GM23338 (cell line): ENCODE measurements at regions not wholly inside any gene's neighbourhood (a gene's known extent, or its start where the extent isn't known, plus 50 kb on each side); places are given as distances from the start of the nearest gene placed in this dataset.

Experiments
- ATAC-seq: fragments of 200-7000 bp; cut with Tn5 transposase; 3 replicates; pipeline ENCODE4 v1.9.1; 2020
- DNase-seq: peaks from one replicate; pipeline ENCODE4 v3.0.0-alpha.2; 2015; ENCODE audit warnings: low spot score
- H2AFZ ChIP-seq: fragments of 200-600 bp; sonication (generic); 2 replicates; pipeline ENCODE4 v1.8.0; 2016; ENCODE audit warnings: antibody characterized with exemption, mild to moderate bottlenecking, moderate library complexity
- H3F3A ChIP-seq: fragments of 200-600 bp; sonication (generic); replicated peaks from 2 replicates; pipeline ENCODE4 v1.8.0; 2017; ENCODE audit warnings: antibody characterized with exemption, mixed run types, low read depth
- H3K27ac ChIP-seq: fragments of 200-600 bp; sonication (generic); 2 replicates; pipeline ENCODE4 v1.6.1; 2016; ENCODE audit warnings: low read depth
- H3K27me3 ChIP-seq: fragments of 200-600 bp; sonication (generic); 2 replicates; pipeline ENCODE4 v1.8.0; 2016; ENCODE audit warnings: mild to moderate bottlenecking, mixed run types, moderate library complexity; ENCODE audit not compliant: insufficient read depth
- H3K36me3 ChIP-seq: fragments of 200-600 bp; sonication (generic); 2 replicates; pipeline ENCODE4 v1.8.0; 2016; ENCODE audit warnings: mild to moderate bottlenecking; ENCODE audit not compliant: insufficient read depth
- H3K4me1 ChIP-seq: fragments of 200-600 bp; sonication (generic); 2 replicates; pipeline ENCODE4 v1.8.0; 2016; ENCODE audit warnings: mild to moderate bottlenecking, moderate library complexity; ENCODE audit not compliant: insufficient read depth
- H3K4me2 ChIP-seq: fragments of 200-600 bp; sonication (generic); 2 replicates; pipeline ENCODE4 v1.7.1; 2017; ENCODE audit warnings: mixed run types
- H3K4me3 ChIP-seq: fragments of 200-600 bp; sonication (generic); 2 replicates; pipeline ENCODE4 v1.6.1; 2016; ENCODE audit warnings: mixed run types
- H3K79me2 ChIP-seq: fragments of 200-600 bp; sonication (generic); replicated peaks from 2 replicates; pipeline ENCODE4 v1.8.0; 2017; ENCODE audit warnings: mild to moderate bottlenecking; ENCODE audit not compliant: insufficient read depth
- H3K9me2 ChIP-seq: fragments of 200-600 bp; sonication (generic); 2 replicates; pipeline ENCODE4 v1.8.0; 2017; ENCODE audit not compliant: insufficient read depth
- H4K20me1 ChIP-seq: fragments of 200-600 bp; sonication (generic); replicated peaks from 2 replicates; pipeline ENCODE4 v1.8.0; 2017; ENCODE audit warnings: mild to moderate bottlenecking; ENCODE audit not compliant: insufficient read depth
- H3K27ac Mint-ChIP-seq: 2 replicates; pipeline ENCODE4 v1.8.0; 2020; ENCODE audit warnings: inconsistent platforms, mild to moderate bottlenecking, moderate library complexity, mixed read lengths
- H3K27me3 Mint-ChIP-seq: 3 replicates; pipeline ENCODE4 v1.8.0; 2022; ENCODE audit warnings: low read depth, mild to moderate bottlenecking, moderate library complexity, mixed read lengths, inconsistent platforms; ENCODE audit not compliant: insufficient read depth, poor library complexity
- H3K36me3 Mint-ChIP-seq: 3 replicates; pipeline ENCODE4 v1.8.0; 2021; ENCODE audit warnings: low read depth, mild to moderate bottlenecking, inconsistent platforms, moderate library complexity, mixed read lengths
- H3K4me1 Mint-ChIP-seq: 3 replicates; pipeline ENCODE4 v1.8.0; 2020; ENCODE audit warnings: mild to moderate bottlenecking, inconsistent platforms, mixed read lengths
- H3K4me3 Mint-ChIP-seq: 3 replicates; pipeline ENCODE4 v1.8.0; 2021; ENCODE audit warnings: moderate library complexity, mild to moderate bottlenecking, inconsistent platforms, mixed read lengths
- H3K9me3 Mint-ChIP-seq: 3 replicates; pipeline ENCODE4 v1.8.0; 2020; ENCODE audit warnings: moderate library complexity, mild to moderate bottlenecking, inconsistent platforms, mixed read lengths
- CREB1 ChIP-seq: fragments of 250-450 bp; sonication (Bioruptor Pico); IDR thresholded peaks from 2 replicates; pipeline ENCODE4 v1.5.0; 2020; ENCODE audit warnings: low read depth, mild to moderate bottlenecking, moderate library complexity
- CTCF ChIP-seq, 2 experiments: fragments of 200-600 bp in 1 of 2; sonication (generic) in 1 of 2; conservative IDR thresholded peaks; 2 replicates each; pipeline versions ENCODE4 v1.5.1 to v1.6.1; 2016 to 2017; ENCODE audit warnings: antibody characterized with exemption in 2 of 2, low read depth in 2 of 2, mild to moderate bottlenecking in 2 of 2, moderate library complexity in 1 of 2
- ETS1 ChIP-seq: IDR thresholded peaks from 2 replicates; pipeline ENCODE4 v1.6.1; 2016; ENCODE audit warnings: antibody characterized with exemption
- EZH2 ChIP-seq: fragments of 200-600 bp; sonication (generic); IDR thresholded peaks from one replicate; pipeline ENCODE4 v1.8.0; 2017; ENCODE audit warnings: antibody characterized with exemption, mild to moderate bottlenecking, low read depth; ENCODE audit not compliant: unreplicated experiment
- EZH2phosphoT487 ChIP-seq: fragments of 200-600 bp; sonication (generic); IDR thresholded peaks from one replicate; pipeline ENCODE4 v1.8.1; 2018; ENCODE audit warnings: antibody characterized with exemption; ENCODE audit not compliant: unreplicated experiment
- JUNB ChIP-seq: IDR thresholded peaks from one replicate; pipeline ENCODE4 v1.6.1; 2016; ENCODE audit warnings: antibody characterized with exemption; ENCODE audit not compliant: unreplicated experiment
- NANOG ChIP-seq: IDR thresholded peaks from 2 replicates; pipeline ENCODE4 v1.6.1; 2016; ENCODE audit warnings: antibody characterized with exemption, borderline replicate concordance
- POLR2AphosphoS5 ChIP-seq: IDR thresholded peaks from 2 replicates; pipeline ENCODE4 v1.6.1; 2016; ENCODE audit warnings: antibody characterized with exemption, low read depth
- STAT1 ChIP-seq: IDR thresholded peaks from one replicate; pipeline ENCODE4 v1.6.1; 2016; ENCODE audit warnings: antibody characterized with exemption; ENCODE audit not compliant: unreplicated experiment
- ZNF114 ChIP-seq: fragments of 250-450 bp; sonication (Bioruptor Pico); IDR thresholded peaks from 2 replicates; pipeline ENCODE4 v1.5.0; 2020; ENCODE audit warnings: mild to moderate bottlenecking, moderate library complexity
- ZNF331 ChIP-seq: fragments of 250-450 bp; sonication (Bioruptor Pico); IDR thresholded peaks from 2 replicates; pipeline ENCODE4 v1.5.0; 2020; ENCODE audit warnings: low read depth, mild to moderate bottlenecking, moderate library complexity
- ZNF462 ChIP-seq: fragments of 250-450 bp; sonication (Bioruptor Pico); IDR thresholded peaks from 2 replicates; pipeline ENCODE4 v1.5.0; 2020; ENCODE audit warnings: mild to moderate bottlenecking, moderate library complexity
- TF ChIP-seq, protein P1 (sequence below): IDR thresholded peaks from one replicate; pipeline ENCODE4 v1.6.1; 2018; ENCODE audit warnings: antibody characterized with exemption; ENCODE audit not compliant: unreplicated experiment

DNA sequence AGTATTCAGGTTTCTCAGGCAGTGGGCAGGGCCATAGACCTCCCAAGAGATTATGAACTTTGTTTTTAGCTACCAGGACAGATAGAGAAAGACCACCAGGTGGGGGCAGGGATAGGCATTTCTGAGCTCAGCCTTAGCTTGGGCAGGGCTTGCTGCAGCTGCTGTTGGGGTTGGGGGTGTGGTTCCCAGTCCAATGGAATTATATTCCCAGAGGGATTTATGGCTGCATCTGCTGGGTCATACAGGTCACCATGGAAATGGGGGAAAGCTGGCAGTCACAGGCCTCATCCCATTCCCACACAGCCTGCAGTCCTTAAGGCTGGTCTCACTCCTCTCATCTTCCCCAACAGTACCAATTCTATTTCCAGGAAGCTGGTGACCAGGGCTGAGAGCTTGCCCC lies 144.6 kb upstream of the ZPLD1 start:
- H3K4me3 Mint-ChIP-seq = no peak overlapping the region

More for the DNA sequence above, 144.6 kb upstream of the ZPLD1 start:
- no peak overlapping the region for H3K27ac Mint-ChIP-seq
- peaks cover 20% of the 10 kb centered on the region for H3K9me3 Mint-ChIP-seq
- H4K20me1 ChIP-seq = no peaks in the 10 kb centered on the region
- peaks cover 21% of the 10 kb centered on the region for H3K36me3 Mint-ChIP-seq
- H2AFZ ChIP-seq = no peak overlapping the region
- TF ChIP-seq, protein P1, sequence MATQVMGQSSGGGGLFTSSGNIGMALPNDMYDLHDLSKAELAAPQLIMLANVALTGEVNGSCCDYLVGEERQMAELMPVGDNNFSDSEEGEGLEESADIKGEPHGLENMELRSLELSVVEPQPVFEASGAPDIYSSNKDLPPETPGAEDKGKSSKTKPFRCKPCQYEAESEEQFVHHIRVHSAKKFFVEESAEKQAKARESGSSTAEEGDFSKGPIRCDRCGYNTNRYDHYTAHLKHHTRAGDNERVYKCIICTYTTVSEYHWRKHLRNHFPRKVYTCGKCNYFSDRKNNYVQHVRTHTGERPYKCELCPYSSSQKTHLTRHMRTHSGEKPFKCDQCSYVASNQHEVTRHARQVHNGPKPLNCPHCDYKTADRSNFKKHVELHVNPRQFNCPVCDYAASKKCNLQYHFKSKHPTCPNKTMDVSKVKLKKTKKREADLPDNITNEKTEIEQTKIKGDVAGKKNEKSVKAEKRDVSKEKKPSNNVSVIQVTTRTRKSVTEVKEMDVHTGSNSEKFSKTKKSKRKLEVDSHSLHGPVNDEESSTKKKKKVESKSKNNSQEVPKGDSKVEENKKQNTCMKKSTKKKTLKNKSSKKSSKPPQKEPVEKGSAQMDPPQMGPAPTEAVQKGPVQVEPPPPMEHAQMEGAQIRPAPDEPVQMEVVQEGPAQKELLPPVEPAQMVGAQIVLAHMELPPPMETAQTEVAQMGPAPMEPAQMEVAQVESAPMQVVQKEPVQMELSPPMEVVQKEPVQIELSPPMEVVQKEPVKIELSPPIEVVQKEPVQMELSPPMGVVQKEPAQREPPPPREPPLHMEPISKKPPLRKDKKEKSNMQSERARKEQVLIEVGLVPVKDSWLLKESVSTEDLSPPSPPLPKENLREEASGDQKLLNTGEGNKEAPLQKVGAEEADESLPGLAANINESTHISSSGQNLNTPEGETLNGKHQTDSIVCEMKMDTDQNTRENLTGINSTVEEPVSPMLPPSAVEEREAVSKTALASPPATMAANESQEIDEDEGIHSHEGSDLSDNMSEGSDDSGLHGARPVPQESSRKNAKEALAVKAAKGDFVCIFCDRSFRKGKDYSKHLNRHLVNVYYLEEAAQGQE = no peak
- TF ChIP-seq STAT1 = no peak
- TF ChIP-seq NANOG = no peak
- no peak for TF ChIP-seq ZNF331 (CRISPR knock-in tag)
- no peak for TF ChIP-seq CTCF (conservative IDR thresholded peaks at IDR 0.05; ENCODE audit: low read depth in 2 of 2)
- no peak for TF ChIP-seq ZNF462
- TF ChIP-seq JUNB = no peak
- no peak for TF ChIP-seq ZNF114 (CRISPR knock-in tag)
- TF ChIP-seq POLR2AphosphoS5 = no peak
- TF ChIP-seq ETS1 = no peak
- no peak for TF ChIP-seq EZH2phosphoT487
- no peak for TF ChIP-seq EZH2
- no peak for TF ChIP-seq CREB1 (CRISPR knock-in tag)
- H3K27me3 Mint-ChIP-seq = no peaks in the 10 kb centered on the region
- H3K4me1 ChIP-seq = no peaks in the 10 kb centered on the region
- no peaks in the 10 kb centered on the region for H3K36me3 ChIP-seq
- H3K27ac ChIP-seq = no peak overlapping the region
- DNase-seq = no peak
- no peak for ATAC-seq
- H3K4me3 ChIP-seq = no peak overlapping the region
- no peaks in the 10 kb centered on the region for H3K79me2 ChIP-seq
- peaks cover 5% of the 10 kb centered on the region for H3K9me2 ChIP-seq
- no peaks in the 10 kb centered on the region for H3K27me3 ChIP-seq
- H3K4me2 ChIP-seq = no peak overlapping the region
- peaks cover 6% of the 10 kb centered on the region for H3K4me1 Mint-ChIP-seq
- no peaks in the 10 kb centered on the region for H3F3A ChIP-seq
